Suppressor macrophage treated with lipopolysaccharide for 4 hours (primary cell): ENCODE measurements at regions not wholly inside any gene's neighbourhood (a gene's known extent, or its start where the extent isn't known, plus 50 kb on each side); places are given as distances from the start of the nearest gene placed in this dataset.

ENCODE experiments used
- DNase-seq: peaks from one replicate; pipeline ENCODE4 v3.0.0-alpha.2; 2020

GRCh38 chr5:125348936-125349831 lies 602.7 kb upstream of the ZNF608 start:
- DNase-seq = no peak

GRCh38 chr5:125357660-125358059 lies 611.2 kb upstream of the ZNF608 start:
- no peak for DNase-seq

GRCh38 chr5:125365747-125366146 lies 619.3 kb upstream of the ZNF608 start:
- DNase-seq = no peak

GRCh38 chr5:125367702-125368101 lies 621.3 kb upstream of the ZNF608 start:
- no peak for DNase-seq

DNA sequence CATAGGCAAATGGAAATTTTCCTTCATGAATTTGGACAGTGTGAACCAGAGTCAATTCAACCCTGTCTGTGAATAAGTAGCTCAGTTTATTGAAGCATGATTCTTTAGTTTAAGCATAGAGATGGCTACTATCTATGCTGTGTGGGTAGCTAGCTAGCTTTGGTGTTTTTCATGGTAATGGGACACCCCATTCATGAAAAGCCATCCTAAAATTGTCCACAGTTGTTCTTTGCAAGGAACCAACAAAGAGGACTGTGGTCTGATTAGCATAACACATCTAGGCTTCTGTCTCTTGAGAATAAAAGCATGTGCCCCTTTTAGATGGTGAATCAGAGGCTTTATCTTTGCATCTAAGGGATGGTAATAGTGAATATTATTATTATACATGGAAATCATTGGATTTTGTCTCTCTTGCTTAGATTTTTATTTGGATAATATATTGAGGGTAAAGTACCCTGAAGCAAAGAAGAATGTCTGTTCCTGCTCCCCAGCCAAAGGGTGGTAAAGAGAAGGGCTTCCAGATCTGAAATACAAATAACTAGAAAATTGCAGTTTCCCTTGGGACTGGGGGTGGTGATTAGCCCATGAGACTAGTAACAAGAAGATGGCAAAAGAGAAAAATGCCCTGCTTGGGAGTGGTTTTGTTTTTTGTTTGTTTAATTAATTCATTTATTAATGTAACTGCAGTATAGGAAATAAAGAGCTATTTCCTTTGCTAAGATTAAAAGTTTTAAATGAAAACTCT lies 624.2 kb upstream of the ZNF608 start:
- DNase-seq = no peak

- DNase-seq = no peak
These were observed 626.5 kb upstream of the ZNF608 start for GRCh38 chr5:125372694-125373631.

DNA sequence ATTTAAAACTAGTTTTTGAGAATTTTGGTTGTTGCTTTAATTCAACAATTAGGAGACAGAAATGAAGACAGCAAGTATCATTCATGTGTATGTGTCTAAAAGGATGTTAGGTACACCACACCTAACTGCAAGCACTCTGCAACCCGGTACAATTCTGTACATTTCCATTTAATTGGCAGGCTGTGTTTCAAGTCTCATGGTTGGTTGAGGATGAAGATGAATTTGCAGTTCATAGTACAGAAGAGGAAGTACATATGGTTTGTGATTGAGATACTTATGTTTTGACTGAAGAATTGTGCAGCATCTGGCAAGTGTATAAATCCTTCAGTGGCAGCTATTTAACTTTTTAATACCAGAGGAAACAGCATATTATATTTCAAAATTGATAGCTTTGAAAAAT lies 628.7 kb upstream of the ZNF608 start:
- DNase-seq = no peak

DNA sequence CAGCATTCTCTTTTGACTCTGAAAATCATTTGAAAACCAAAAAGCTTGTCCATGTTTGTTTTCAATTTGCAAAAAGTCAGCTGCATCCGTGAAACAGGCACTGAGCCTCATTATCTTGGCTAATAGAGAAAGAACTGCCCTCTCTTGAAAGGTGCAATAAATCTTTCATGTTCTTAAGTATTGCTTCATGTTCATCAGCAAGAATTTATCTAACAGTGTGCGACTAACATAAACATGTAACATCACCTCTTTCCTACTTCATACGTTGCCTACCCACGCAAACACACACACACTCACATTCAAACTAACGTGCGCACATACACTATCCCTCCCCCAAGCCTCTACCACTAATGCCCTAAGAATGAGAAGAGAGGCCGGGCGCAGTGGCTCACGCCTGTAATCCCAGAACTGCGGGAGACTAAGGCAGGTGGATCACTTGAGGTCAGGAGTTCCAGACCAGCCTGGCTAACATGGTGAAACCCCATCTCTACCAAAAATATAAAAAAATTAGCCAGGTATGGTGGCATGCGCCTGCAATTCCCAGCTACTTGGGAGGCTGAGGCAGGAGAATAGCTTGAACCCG lies 629.7 kb upstream of the ZNF608 start:
- DNase-seq = no peak

DNA sequence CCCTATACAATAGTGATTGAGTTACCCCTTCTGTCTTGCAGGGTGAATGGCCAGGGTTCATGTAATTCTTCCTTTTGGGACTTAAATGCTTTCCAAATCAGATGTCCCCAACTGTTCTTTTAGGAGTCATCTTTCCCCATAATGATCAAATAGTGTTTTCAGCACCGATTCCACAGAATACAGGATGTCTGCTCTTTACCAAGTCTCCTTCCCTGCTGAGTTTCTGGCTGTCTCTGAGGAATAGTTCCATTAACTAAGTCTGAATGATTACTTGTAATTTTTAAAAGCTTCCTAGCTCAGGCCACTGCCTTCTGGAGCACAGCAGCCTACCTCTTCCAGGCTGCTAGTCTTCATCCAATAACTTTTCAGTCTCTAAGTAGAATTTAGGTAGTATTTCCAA lies 630.7 kb upstream of the ZNF608 start:
- DNase-seq = no peak

GRCh38 chr5:125381290-125381689 lies 634.9 kb upstream of the ZNF608 start:
- DNase-seq = no peak

GRCh38 chr5:125384071-125384470 lies 637.6 kb upstream of the ZNF608 start:
- no peak for DNase-seq

GRCh38 chr5:125390326-125390725 lies 643.9 kb upstream of the ZNF608 start:
- DNase-seq = no peak

- DNase-seq = no peak
These were observed 646.9 kb upstream of the ZNF608 start for GRCh38 chr5:125393221-125393815.

- DNase-seq = no peak
These were observed 648.3 kb upstream of the ZNF608 start for GRCh38 chr5:125394661-125395280.

DNA sequence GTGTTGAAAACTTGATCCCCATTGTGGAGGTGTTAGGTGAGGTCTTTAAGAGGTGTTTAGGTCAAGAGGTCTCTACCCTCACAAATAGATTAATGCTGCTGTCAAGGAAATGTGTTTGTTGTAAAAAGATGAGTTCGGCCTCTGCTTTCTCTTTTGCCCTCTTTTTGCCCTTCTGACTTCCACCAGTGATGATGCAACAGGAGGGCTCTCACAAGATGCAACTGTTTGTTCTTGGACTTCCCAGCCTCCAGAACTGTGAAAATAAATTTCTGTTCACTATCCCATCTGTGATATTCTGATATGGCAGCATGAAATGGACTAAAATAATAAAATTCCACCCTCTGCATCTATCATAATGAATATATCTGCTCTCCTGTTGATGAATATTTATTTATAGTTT lies 650.0 kb upstream of the ZNF608 start:
- no peak for DNase-seq

GRCh38 chr5:125398466-125398865 lies 652.0 kb upstream of the ZNF608 start:
- DNase-seq = no peak

GRCh38 chr5:125399885-125400284 lies 653.4 kb upstream of the ZNF608 start:
- no peak for DNase-seq

- no peak for DNase-seq
These were observed 655.5 kb upstream of the ZNF608 start for GRCh38 chr5:125401724-125402622.

- DNase-seq = no peak
These were observed 656.3 kb upstream of the ZNF608 start for GRCh38 chr5:125402787-125403186.

- DNase-seq = no peak
These were observed 657.6 kb upstream of the ZNF608 start for GRCh38 chr5:125404056-125404455.
